Ishikawa (cell line): ENCODE measurements at regions not wholly inside any gene's neighbourhood (a gene's known extent, or its start where the extent isn't known, plus 50 kb on each side); places are given as distances from the start of the nearest gene placed in this dataset.

Source experiments
- CEBPB ChIP-seq: IDR thresholded peaks from 2 replicates; pipeline ENCODE4 v1.6.1; 2012
- EP300 ChIP-seq: IDR thresholded peaks from 2 replicates; pipeline ENCODE4 v1.6.1; 2012; ENCODE audit warnings: borderline replicate concordance
- RAD21 ChIP-seq: IDR thresholded peaks from 2 replicates; pipeline ENCODE4 v1.6.1; 2012; ENCODE audit warnings: low read depth
- TCF12 ChIP-seq: IDR thresholded peaks from 2 replicates; pipeline ENCODE4 v1.6.1; 2012; ENCODE audit warnings: low read depth
- TEAD4 ChIP-seq: IDR thresholded peaks from 2 replicates; pipeline ENCODE4 v1.6.1; 2012
- TF ChIP-seq, protein P1 (sequence below): IDR thresholded peaks from 2 replicates; pipeline ENCODE4 v1.6.1; 2012

DNA sequence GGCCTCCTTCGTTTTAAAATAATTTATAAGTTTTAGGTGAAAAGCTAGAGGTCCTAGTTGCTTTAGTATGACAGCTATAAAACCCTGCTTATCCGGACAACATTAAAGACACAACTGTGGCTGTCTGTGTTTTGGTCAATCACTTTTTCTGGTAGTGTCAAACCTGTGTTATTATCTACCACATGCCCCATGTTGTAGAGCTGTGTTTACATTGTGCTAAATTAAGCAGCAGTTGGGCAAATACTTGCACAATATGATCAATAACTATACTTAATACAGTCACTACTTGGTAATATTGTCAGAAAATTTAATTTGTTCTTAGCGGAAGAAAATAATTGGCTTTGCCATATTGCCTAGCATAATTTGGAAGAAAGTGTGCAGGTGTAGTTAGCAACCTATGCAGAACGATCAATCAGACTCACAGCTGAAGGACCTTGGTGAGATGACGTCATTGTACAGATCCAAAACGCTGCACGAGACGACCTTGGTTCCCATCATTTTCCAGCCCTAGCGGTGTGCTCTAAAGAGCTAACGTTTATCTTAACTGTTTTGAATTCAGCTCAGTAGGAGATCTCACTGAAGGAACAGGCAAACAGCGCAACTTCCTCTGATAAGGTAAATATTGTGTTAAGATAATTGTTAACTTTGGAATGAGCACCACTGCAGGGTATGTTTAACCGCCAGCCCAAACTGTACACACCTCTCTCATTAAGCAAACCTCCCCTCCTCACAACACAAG lies 476.6 kb downstream of the IRS2 start:
- TF ChIP-seq RAD21 (no peak), TCF12 (no peak), TEAD4 (no peak), EP300 (no peak), CEBPB (no peak)
- TF ChIP-seq, protein P1, sequence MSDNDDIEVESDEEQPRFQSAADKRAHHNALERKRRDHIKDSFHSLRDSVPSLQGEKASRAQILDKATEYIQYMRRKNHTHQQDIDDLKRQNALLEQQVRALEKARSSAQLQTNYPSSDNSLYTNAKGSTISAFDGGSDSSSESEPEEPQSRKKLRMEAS = no peak
